AG10803 (cell line): ENCODE measurements at regions not wholly inside any gene's neighbourhood (a gene's known extent, or its start where the extent isn't known, plus 50 kb on each side); places are given as distances from the start of the nearest gene placed in this dataset.

Source experiments
- DNase-seq: peaks from one replicate; pipeline ENCODE4 v3.0.0; 2010; ENCODE audit warnings: low read depth
- H3K4me3 ChIP-seq: 2 replicates; pipeline ENCODE4 v1.5.1; 2011; ENCODE audit warnings: mild to moderate bottlenecking, low read length, control low read depth
- TF ChIP-seq, protein P1 (sequence below): conservative IDR thresholded peaks from 2 replicates; pipeline ENCODE4 v1.5.1; 2011; ENCODE audit warnings: mild to moderate bottlenecking, low read length, control low read depth, inconsistent platforms

- peak; percentile 26 for DNase-seq
- H3K4me3 ChIP-seq = peak overlapping the region; percentile 48
- TF ChIP-seq, protein P1, sequence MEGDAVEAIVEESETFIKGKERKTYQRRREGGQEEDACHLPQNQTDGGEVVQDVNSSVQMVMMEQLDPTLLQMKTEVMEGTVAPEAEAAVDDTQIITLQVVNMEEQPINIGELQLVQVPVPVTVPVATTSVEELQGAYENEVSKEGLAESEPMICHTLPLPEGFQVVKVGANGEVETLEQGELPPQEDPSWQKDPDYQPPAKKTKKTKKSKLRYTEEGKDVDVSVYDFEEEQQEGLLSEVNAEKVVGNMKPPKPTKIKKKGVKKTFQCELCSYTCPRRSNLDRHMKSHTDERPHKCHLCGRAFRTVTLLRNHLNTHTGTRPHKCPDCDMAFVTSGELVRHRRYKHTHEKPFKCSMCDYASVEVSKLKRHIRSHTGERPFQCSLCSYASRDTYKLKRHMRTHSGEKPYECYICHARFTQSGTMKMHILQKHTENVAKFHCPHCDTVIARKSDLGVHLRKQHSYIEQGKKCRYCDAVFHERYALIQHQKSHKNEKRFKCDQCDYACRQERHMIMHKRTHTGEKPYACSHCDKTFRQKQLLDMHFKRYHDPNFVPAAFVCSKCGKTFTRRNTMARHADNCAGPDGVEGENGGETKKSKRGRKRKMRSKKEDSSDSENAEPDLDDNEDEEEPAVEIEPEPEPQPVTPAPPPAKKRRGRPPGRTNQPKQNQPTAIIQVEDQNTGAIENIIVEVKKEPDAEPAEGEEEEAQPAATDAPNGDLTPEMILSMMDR = no peak
Measured at GRCh38 chr1:88462488-88463261, 221.4 kb upstream of the PKN2 start.

DNA sequence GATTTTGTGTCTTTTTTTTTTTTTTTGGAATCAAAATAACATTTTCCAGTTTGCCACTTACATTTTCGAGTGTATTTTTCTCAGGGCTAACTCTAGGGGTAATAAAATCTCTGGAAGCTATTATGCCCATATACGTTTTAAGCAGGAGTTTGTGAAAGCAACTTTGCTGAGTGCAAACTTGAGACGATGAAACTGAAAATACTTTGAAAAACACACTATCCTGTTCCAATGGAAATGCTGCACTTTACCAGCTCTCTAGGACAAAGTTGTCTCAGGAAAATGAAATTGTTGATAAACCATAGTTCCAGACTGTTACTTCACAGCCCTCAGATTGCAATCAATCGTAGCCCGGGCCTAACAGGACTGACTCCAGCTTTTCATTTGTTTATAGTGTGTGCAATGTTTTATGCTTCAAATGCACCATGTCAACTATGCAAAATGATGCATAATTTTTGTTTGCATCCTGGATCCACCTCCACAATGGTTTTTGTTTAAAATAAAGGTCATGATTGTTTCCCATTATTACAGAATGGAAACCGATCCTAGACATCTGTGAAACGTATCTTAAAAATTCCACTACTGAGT is 220.6 kb upstream of the PKN2 start:
- H3K4me3 ChIP-seq = no peak overlapping the region
- TF ChIP-seq, protein P1 = no peak
- no peak for DNase-seq

GRCh38 chr1:88466011-88466410 is 218.1 kb upstream of the PKN2 start:
- no peak for DNase-seq
- TF ChIP-seq, protein P1 = no peak
- no peak overlapping the region for H3K4me3 ChIP-seq

GRCh38 chr1:88466899-88467580 is 217.0 kb upstream of the PKN2 start:
- TF ChIP-seq, protein P1 = no peak
- H3K4me3 ChIP-seq = no peak overlapping the region
- no peak for DNase-seq

DNA sequence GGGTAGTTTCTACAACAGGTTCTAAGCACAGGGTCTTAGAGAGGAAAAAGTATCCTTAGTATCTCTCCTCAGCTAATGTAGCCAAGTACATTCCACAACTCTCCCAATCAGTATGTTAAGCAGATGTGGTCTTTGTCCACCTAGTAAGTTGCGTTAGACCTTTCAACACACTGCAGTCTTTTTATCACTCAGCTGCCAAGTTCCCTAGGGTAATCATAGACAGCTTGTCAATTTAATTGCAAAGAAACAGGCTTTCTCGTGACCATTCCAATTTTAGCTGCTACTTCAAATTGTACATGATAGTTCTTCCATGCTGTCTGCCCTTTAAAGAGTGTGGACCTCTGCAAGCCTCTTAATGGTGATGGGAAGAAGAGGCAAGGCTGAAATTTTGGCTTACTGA is 211.8 kb upstream of the PKN2 start:
- TF ChIP-seq, protein P1 = no peak
- DNase-seq = peak; percentile 3
- H3K4me3 ChIP-seq = no peak overlapping the region

- DNase-seq = no peak
- H3K4me3 ChIP-seq = no peak overlapping the region
- TF ChIP-seq, protein P1 = no peak
Measured at GRCh38 chr1:88472714-88473113, 211.4 kb upstream of the PKN2 start.
